Suppressor macrophage (primary cell): ENCODE measurements at regions not wholly inside any gene's neighbourhood (a gene's known extent, or its start where the extent isn't known, plus 50 kb on each side); places are given as distances from the start of the nearest gene placed in this dataset.
"Not testable (repeated sequence)": the region's sequence is repeated elsewhere in the genome, so short reads cannot be mapped to it uniquely, and the experiment has no call there.

Source experiments
- DNase-seq, 4 experiments: peaks; one replicate each; pipeline ENCODE4 v3.0.0-alpha.2; 2020 to 2022

GRCh38 chr11:81970886-81971285 lies 762.8 kb downstream of the FAM181B start:
- DNase-seq, result no peak

- no peak for DNase-seq
Measured at GRCh38 chr11:81967242-81967641, 766.4 kb downstream of the FAM181B start.

- no peak for DNase-seq
Measured at GRCh38 chr11:81966340-81966739, 767.3 kb downstream of the FAM181B start.

- DNase-seq, result peak in 2 of 4 experiments; percentile 4
Measured at GRCh38 chr11:81963018-81963417, 770.6 kb downstream of the FAM181B start.

GRCh38 chr11:81960443-81960842 lies 773.2 kb downstream of the FAM181B start:
- DNase-seq, result no peak

DNA sequence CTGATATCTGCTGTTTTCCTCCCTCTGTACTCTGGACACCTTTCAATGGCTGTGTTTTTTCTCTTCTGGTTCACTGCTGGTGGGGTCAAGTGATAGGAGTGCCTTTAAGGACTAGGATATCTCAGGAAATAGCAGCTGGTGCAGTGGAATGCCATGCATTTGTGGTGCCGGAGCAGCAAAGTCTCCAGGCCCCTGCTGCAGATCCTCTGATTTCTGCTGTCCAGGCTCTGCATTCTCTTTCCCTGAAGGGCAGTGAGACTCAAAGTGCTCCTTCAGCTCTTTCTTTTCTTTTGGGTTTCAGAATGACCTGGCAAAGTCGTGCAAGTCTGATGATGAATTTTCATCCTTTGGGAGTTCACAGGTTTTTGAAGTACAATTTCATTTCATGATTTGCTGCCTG lies 774.3 kb downstream of the FAM181B start:
- no peak for DNase-seq

DNA sequence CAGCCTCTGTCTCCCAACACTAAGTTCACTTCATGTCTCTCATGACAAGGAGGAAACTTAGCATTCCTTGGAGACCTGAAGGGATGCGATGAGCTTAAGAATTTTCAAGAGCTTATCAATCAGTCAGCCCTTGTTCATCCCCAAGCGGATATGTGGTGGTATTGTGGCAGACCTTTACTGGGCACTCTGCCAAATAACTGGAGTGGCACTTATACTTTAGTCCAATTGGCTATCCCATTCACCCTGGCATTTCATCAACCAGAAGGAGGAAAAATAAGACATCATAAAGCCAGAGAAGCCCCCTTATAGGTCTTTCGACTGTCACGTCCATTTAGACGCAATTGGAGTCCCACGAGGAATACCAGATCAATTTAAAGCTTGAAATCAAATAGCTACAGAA lies 779.4 kb downstream of the FAM181B start:
- DNase-seq, result not testable (repeated sequence)

DNA sequence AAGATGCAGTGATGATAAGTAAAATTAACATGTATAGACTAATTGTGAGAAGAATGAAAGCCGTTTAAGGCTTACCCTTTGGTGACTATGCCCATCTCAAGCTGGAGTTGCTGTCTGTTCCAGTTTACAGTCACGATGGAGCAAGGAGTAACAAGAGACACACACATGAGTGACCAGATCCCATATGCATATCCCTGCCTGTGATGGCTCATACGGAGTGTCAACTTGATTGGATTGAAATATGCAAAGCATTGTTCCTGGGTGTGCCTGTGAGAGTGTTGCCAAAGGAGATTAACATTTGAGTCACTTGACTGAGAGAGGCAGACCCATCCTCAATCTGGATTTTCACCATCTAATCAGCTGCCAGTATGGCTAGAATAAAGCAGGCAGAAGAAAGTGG lies 786.8 kb downstream of the FAM181B start:
- no peak for DNase-seq

DNA sequence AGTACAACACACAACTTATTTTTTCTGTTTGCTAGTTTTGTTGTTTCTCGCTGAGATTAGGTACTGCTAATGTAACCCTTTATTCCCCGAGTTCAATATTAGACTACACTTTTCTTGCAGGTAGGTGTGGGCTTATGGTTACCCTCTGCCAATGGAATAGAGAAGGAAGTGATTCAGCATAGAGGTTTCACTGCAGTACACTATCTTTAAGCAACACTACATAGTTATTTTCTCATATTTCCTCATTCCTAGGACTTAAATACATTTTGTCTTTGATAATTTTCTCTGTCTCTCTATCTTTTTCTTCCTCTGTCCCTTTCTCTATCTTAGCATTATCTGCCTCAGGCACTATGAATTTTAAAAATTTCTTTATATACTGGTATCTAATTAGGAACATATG lies 791.0 kb downstream of the FAM181B start:
- no peak for DNase-seq

DNA sequence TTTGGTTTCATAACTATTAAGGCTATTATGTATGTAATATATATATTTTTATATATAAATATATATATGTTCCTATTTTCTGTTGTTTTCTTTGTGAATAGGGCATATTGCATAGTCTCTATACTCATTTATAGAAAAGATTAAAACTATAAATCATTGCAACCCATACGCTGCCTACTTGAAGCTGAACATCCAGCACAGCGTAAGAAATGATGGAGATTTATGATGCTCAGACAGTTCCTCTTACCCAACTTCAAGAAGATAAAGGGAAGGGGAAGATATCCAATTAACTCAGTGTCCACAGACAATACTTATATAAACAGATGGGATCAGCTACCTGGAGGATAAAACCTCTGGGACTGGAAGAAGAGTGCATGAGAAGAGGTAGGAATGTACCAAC lies 791.7 kb downstream of the FAM181B start:
- no peak for DNase-seq

- no peak for DNase-seq
Measured at GRCh38 chr11:81932303-81932702, 801.4 kb downstream of the FAM181B start.

DNA sequence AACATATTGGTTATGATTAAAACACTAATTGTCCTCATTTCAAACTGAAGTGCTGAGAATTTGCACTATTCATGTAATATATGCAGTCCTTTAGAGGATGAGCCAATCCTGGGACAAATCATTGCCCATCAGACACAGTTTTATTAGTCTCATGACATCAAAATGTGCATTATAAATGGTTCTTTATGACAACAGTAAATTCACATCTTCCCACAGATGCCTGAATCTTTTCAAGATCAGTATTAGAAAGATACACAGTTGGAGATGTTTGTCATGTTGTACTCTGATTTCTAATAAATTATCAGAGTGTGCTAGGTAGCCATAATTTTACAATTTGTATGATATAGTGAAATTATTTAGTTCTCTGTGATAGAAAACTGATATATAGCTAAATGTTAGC lies 813.5 kb downstream of the FAM181B start:
- DNase-seq, result no peak

DNA sequence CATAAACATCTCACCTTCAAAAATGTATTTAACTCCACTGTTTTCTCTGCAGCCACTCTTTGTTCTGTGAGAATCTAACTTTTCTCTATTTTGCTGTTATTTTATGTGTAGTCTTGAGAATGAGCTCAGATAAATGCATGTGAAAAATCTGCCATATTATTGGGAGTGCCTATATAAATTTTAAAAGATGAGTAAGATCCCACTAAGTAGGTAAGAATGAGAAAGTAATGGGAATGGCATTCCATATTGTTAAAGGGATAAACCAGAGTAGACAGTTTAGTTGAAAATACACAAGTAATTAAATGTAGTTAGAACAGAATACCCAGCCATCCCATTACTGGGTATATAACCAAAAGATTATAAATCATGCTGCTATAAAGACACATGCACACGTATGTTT lies 817.2 kb downstream of the FAM181B start:
- no peak for DNase-seq

DNA sequence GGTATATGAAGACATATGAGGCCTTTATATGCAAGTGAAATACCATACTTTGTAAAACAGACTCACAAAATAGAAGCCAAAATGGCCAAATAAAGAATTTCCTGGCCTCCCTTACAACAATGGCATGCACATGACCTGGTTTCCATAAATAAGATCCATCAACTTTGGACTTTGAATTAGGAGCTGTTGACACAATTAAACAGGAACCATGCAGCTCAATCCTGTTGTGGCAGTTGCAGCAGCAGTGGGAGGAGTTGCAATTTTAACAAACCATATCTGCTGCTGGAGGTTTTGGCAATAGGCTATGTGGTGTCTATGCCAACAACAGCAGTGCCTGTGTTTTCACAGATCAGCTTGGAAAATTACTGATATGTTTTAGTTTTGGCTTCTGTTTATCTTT lies 818.6 kb downstream of the FAM181B start:
- no peak for DNase-seq

- DNase-seq, result no peak
Measured at GRCh38 chr11:81913793-81914192, 819.9 kb downstream of the FAM181B start.

GRCh38 chr11:81907996-81908395 lies 825.7 kb downstream of the FAM181B start:
- no peak for DNase-seq

- no peak for DNase-seq
Measured at GRCh38 chr11:81899156-81899555, 834.5 kb downstream of the FAM181B start.

GRCh38 chr11:81897639-81898038 lies 836.0 kb downstream of the FAM181B start:
- DNase-seq, result no peak

GRCh38 chr11:81895258-81895657 lies 838.4 kb downstream of the FAM181B start:
- no peak for DNase-seq

DNA sequence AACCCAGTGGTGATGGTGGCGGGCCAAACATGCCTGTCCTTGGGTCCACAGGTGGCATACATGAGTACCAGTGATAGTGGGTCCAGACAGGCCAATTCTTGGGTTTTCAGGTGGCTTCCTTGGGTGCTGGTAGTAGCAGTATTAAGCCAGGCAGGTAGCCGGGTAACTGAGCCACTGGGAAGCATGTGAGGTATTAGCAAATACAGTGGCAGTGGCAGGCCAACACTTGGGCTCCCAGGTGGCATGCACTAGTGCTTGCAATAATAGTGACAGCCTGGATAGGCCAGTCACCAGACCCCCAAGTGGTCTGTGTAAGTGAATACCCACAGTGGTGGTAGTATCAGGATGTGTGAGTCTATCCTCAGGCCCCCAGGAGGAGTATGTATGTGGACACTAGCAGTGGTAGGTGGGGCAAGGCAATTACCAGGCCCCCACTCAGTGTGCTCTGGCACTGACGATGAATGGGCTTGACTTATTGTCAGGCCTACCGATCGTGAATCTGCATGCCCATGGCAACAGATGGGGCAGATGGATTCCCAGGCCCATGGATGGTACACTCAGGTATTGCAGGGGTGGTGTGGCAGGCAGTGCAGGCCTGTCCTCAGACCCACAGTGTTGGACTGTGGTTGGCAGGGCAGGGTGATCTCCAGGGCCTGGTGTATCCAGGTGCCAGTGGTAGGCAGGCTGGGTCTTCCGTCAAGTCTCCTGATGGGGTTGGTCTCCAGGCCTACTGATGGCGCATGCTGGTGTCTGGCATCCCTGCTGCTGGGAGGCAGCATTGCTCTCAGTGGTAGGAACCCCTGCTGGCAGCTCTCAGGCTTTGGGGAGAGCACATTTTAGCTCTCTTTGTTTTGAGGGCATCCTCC lies 840.7 kb downstream of the FAM181B start:
- DNase-seq, result no peak

DNA sequence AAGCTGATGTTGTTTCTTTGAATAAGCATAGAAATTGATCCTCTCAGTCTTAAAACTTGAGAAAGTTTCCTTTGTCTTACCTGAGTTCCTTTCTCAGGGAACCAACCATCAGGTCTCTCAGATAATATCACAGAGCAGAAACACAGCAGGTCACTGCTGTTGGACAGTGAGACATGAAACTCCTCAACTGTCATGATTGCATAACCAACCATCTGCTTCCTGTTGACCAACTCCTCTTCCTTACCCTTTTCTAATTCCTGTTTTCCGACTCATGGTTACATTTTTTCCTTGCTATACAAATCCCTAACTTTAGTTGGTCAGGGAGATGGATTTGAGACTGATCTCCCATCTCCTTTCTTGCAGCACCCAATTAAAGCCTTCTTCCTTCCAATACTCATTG lies 845.3 kb downstream of the FAM181B start:
- peak in 2 of 4 experiments; percentile 23 to 27 for DNase-seq

DNA sequence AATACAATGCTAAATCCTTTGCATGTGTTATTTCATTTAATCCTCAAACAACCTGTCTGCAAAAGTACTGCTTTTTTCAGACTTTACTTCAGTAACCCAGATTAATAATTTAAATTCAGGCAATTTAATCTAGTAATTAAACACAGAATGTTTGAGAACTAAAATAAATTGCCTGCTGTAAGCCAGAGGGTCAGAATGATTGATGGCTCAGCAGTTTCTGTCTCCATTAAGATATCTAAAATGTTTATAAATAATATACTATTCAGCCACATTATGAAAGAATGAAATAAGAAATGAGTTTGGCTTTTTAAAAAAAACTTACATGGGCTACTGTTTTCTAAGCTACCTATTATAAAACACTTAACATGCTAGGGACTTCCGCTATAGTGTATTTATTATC lies 846.0 kb downstream of the FAM181B start:
- no peak for DNase-seq

GRCh38 chr11:81886406-81887075 lies 847.1 kb downstream of the FAM181B start:
- no peak for DNase-seq

DNA sequence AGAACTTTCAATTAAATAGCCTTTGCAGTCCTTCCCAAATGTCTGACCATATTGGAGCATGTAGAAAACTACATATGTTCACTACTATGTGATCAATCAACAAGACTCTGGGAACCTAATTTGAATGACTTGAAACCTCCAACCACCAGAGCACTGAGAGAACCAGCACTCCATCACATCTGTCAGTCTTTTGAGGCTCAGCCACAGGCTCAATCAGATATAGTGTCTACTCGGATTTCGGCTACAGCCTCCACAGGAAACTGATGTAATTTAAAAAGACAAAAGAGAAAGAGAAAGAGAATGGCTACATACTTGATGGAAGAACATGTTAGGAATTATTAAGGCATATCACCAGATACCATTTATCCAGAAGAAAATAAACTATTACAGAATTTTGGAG lies 859.0 kb downstream of the FAM181B start:
- DNase-seq, result no peak
